ENCODE measurements at regions not wholly inside any gene's neighbourhood (a gene's known extent, or its start where the extent isn't known, plus 50 kb on each side); places are given as distances from the start of the nearest gene placed in this dataset.
A peak's percentile ranks its signal among the peaks of the same experiment; 100 is the strongest.
"Not testable (repeated sequence)": the region's sequence is repeated elsewhere in the genome, so short reads cannot be mapped to it uniquely, and the experiment has no call there.

DNA sequence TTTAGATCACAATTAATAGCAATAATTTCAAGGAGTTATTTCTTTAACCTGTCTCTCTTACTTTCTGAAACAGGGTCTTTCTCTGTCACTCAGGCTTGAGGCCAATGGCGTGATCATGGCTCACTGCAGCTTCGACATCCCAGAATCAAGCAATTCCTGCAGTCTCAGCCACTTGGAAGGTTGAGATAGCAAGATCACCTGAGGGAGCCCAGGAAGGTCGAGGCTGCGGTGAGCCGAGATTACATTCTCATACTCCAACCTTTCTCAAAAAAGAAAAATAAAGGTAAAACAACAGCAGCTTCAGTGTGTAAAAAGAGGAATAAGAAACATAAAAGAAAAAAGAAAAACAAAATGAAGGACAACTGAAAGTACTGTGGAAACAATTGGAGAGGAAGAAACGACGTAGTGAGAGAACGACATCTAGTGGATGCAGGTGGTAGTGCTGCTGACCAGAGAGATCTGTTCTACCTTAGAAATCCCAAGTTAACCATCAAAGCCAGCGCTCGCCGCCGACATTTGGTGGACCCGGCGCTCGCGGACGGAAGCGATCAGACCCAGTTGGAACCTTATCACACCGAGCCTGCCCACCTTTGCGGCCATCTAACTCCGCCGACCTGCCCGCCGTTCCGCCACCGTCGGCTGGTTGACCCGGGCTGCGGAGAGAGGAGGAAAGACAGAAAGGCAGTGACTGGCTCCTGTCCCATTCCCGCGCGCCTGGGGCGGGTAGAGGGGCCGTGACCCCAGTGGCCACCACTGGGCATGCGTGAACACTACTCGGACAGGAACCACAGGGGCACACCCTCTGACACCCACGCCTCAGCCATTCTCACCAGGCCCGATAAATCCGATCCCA lies 196.1 kb downstream of the ALG10 start:
- Histone ChIP-seq H3K36me3 (no peaks in the 10 kb centered on the region), H3K27me3 (peaks cover 0 to 10% (median 0%) of the 10 kb centered on the region in 9 donors), H3K4me3 (peak overlapping the region; percentile 30 to 71 (median 58)), H3K9me3 (no peaks in the 10 kb centered on the region), H3K4me1 (peaks cover 0 to 5% (median 0%) of the 10 kb centered on the region in 12 donors), H3K27ac (peak overlapping the region in 5 of 12 donors; percentile 12 to 81 (median 60))
- TF ChIP-seq, protein P1, sequence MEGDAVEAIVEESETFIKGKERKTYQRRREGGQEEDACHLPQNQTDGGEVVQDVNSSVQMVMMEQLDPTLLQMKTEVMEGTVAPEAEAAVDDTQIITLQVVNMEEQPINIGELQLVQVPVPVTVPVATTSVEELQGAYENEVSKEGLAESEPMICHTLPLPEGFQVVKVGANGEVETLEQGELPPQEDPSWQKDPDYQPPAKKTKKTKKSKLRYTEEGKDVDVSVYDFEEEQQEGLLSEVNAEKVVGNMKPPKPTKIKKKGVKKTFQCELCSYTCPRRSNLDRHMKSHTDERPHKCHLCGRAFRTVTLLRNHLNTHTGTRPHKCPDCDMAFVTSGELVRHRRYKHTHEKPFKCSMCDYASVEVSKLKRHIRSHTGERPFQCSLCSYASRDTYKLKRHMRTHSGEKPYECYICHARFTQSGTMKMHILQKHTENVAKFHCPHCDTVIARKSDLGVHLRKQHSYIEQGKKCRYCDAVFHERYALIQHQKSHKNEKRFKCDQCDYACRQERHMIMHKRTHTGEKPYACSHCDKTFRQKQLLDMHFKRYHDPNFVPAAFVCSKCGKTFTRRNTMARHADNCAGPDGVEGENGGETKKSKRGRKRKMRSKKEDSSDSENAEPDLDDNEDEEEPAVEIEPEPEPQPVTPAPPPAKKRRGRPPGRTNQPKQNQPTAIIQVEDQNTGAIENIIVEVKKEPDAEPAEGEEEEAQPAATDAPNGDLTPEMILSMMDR (IDR thresholded peaks at IDR 0.05): peak; percentile 87 to 97 (median 95)
- TF ChIP-seq POLR2A (IDR thresholded peaks at IDR 0.05): no peak
- WGBS, 4 donors: 6 to 32% (median 22%) methylated on average over 37 to 39 of the region's 39 CpGs
- DNase-seq: peak in 4 of 5 donors; percentile 48 to 69 (median 58)
- peak; percentile 67 to 92 (median 86) for ATAC-seq
- intact Hi-C loops (cut with DNase I): loop anchor here in 9 of 10 donors (1.0 to 10.0 kb wide), 5 partner anchors 54 to 186 kb away; no protein-coding TSS in a partner anchor

DNA sequence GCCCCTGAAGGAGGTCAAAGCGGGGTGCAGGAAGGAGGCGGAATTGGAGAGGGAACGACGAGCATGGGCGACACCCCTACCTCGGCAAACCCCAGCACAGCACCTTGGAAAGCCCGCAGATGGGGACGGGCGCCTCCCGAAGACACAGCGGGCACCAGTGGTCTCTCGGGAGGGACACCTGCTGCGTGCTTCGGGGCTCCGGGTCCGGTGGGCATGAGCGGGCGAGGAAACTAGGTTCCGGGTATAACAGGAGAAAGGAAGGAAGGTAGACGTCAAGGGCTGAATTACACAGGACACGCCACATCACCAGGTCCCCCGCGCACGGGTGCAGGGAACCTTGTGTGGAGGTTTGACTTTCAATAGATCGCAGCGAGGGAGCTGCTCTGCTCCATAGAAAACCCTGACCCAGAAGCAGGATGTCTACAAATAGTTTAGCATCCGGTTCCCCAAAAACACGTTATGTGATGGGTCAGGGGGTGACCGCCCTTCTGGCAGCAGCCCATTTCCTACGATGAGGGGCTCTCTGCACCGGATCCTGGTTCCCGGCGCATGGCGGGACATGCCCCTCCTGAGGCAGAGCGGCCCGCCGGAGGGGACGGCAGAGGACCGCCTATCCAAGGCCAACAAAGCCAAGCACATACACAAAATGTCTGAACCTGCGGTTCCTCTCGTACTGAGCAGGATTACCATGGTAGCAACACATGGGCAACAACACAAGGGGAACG lies 196.9 kb downstream of the ALG10 start:
- H3K9me3 ChIP-seq: no peaks in the 10 kb centered on the region
- H3K27me3 ChIP-seq: peaks cover 0 to 10% (median 0%) of the 10 kb centered on the region in 9 donors
- no peak for DNase-seq
- H3K27ac ChIP-seq: peak overlapping the region in 4 of 12 donors; percentile 44 to 81 (median 70)
- WGBS, 4 donors: 31 to 55% (median 51%) methylated on average over 39 to 42 of the region's 42 CpGs
- peak in 3 of 4 donors; percentile 31 to 47 (median 38) for ATAC-seq
- peaks cover 0 to 5% (median 0%) of the 10 kb centered on the region in 12 donors for H3K4me1 ChIP-seq
- intact Hi-C loops (cut with DNase I): loop anchor here in 7 of 10 donors (2.0 to 10.0 kb wide), 4 partner anchors 54 to 187 kb away; no protein-coding TSS in a partner anchor
- H3K4me3 ChIP-seq: peak overlapping the region; percentile 30 to 71 (median 58)
- TF ChIP-seq, protein P1 (IDR thresholded peaks at IDR 0.05): no peak
- TF ChIP-seq POLR2A (IDR thresholded peaks at IDR 0.05): no peak
- no peaks in the 10 kb centered on the region for H3K36me3 ChIP-seq

DNA sequence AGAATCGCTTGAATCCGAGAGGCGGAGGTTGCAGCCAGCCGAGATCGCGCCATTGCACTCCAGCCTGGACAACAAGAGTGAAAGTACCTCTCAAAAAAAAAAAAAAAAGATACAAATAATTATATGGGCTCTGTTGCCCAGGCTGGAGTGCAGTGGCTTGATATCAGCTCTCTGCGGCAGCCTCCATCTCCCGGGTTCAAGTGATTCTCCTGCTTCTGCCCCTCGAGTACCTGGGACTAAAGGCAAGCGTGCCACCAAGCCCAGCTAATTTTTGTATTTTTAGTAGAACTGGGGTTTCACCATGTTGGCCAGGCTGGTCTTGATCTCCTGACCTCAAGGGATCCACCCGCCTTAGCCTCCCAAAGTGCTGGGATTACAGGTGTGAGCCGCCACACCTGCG lies 197.8 kb downstream of the ALG10 start:
- WGBS, 4 donors: 92 to 95% (median 93%) methylated on average over 13 of the region's 13 CpGs

DNA sequence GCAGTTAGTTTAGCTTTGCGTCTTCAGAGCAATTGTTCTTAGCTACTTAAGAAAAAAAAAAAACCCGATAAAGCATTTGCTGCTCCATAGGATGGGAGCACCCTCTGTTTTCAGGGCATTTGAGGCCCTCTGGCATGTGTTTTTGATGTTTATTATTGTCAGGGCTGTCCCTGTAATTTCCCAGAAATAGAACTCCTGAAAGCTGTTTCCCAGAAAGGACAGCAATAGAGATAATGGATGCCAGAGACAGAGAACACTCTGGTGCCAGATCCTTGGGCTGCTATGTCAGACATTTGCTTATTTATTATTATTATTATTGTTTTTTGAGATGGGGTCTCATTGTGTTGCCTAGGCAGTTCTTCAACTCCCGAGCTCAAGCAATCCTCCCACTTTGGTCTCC lies 201.3 kb downstream of the ALG10 start:
- Histone ChIP-seq H3K27ac (no peak overlapping the region), H3K4me3 (no peak overlapping the region), H3K4me1 (no peaks in the 10 kb centered on the region), H3K27me3 (peaks cover 0 to 9% (median 0%) of the 10 kb centered on the region in 9 donors), H3K36me3 (no peaks in the 10 kb centered on the region), H3K9me3 (peaks cover 0 to 22% (median 3%) of the 10 kb centered on the region in 12 donors)
- ATAC-seq (peak in 2 of 4 donors; percentile 20 to 61), DNase-seq (no peak)
- TF ChIP-seq, protein P1 (IDR thresholded peaks at IDR 0.05): no peak
- no peak for TF ChIP-seq POLR2A (IDR thresholded peaks at IDR 0.05)
- WGBS, 4 donors: 58 to 73% (median 68%) methylated on average over 3 of the region's 3 CpGs
- intact Hi-C loops (cut with DNase I): no loop called here

More for the DNA sequence above, 197.8 kb downstream of the ALG10 start:
- H3K27ac ChIP-seq; intact Hi-C loops (cut with DNase I); H3K36me3 ChIP-seq; H3K4me3 ChIP-seq; H3K9me3 ChIP-seq; ATAC-seq; DNase-seq; H3K4me1 ChIP-seq: not testable (repeated sequence)
- H3K27me3 ChIP-seq: peaks cover 0 to 10% (median 0%) of the 10 kb centered on the region in 9 donors

DNA sequence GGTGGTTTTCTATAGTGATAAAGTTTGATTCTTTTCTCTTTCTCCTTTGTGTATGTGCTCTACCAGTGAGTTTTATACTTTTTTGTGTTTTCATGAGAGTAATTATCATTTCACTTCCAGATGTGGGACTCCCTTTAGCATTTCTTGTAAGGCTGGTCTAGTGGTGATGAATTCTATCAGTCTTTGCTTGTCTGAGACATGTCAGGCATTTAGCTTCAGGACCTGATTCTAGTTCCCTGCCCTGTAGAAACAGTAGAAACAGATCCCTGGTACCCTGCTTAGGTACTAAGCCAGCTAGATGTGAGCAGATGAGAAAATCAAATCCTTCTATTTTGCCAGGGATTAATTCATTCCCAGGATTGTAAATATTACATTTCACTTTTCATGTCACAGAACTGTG lies 203.7 kb downstream of the ALG10 start:
- H3K36me3 ChIP-seq; intact Hi-C loops (cut with DNase I); DNase-seq; ATAC-seq; H3K4me3 ChIP-seq; H3K27me3 ChIP-seq; H3K4me1 ChIP-seq; H3K27ac ChIP-seq: not testable (repeated sequence)
- peaks cover 0 to 22% (median 3%) of the 10 kb centered on the region in 12 donors for H3K9me3 ChIP-seq

DNA sequence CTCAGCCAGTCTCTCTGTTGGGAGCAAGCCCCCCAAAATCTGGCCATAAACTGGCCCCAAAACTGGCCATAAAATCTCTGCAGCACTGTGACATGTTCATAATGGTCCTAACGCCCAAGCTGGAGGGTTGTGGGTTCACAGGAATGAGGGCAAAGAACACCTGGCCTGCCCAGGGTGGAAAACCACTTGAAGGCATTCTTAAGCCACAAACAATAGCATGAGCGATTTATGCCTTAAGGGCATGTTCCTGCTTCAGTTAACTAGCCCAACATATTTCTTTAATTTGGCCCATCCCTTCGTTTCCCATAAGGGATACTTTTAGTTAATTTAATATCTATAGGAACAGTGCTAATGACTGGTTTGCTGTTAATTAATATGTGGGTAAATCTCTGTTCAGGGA lies 205.8 kb downstream of the ALG10 start:
- not testable (repeated sequence) for DNase-seq
- WGBS, 4 donors: 46 to 72% (median 50%) methylated on average over 3 of the region's 3 CpGs

DNA sequence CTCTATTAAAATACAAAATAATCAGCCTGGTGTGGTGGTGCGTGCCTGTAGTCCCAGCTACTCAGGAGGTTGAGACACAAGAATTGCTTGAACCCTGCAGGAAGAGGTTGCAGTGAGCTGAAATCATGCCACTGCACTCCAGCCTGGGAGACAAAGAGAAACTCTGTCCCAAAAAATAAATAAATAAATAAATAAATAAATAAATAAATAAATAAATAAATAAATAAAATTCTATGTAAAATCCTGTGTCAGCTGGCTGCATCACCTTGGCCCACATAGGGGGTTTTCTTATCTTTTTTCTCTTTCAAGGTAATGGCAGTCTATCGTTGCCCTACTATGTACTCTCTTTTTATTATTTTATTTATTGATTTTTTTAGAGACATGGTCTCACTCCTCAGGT lies 206.7 kb downstream of the ALG10 start:
- ATAC-seq; H3K27me3 ChIP-seq; H3K36me3 ChIP-seq; intact Hi-C loops (cut with DNase I); H3K4me1 ChIP-seq; H3K27ac ChIP-seq; H3K4me3 ChIP-seq; DNase-seq: not testable (repeated sequence)
- 76 to 80% (median 79%) methylated on average over 2 of the region's 2 CpGs for WGBS, 4 donors
- peaks cover 0 to 22% (median 3%) of the 10 kb centered on the region in 12 donors for H3K9me3 ChIP-seq

More for the DNA sequence above, 205.8 kb downstream of the ALG10 start:
- H3K27ac ChIP-seq; H3K36me3 ChIP-seq; intact Hi-C loops (cut with DNase I); H3K4me3 ChIP-seq; H3K27me3 ChIP-seq; H3K4me1 ChIP-seq; ATAC-seq: not testable (repeated sequence)
- H3K9me3 ChIP-seq: peaks cover 0 to 22% (median 3%) of the 10 kb centered on the region in 12 donors
